Epithelial cell of proximal tubule (primary cell): ENCODE measurements at regions not wholly inside any gene's neighbourhood (a gene's known extent, or its start where the extent isn't known, plus 50 kb on each side); places are given as distances from the start of the nearest gene placed in this dataset.

Experiments
- DNase-seq: peaks from one replicate; pipeline ENCODE4 v3.0.0-alpha.2; 2011; ENCODE audit warnings: low read depth
- H3K4me3 ChIP-seq: 2 replicates; pipeline ENCODE4 v1.5.1; 2011; ENCODE audit warnings: low read depth, mild to moderate bottlenecking, low read length
- TF ChIP-seq, protein P1 (sequence below): conservative IDR thresholded peaks from 2 replicates; pipeline ENCODE4 v1.5.1; 2012; ENCODE audit warnings: low read depth, mild to moderate bottlenecking, low read length

- no peak for DNase-seq
- TF ChIP-seq, protein P1, sequence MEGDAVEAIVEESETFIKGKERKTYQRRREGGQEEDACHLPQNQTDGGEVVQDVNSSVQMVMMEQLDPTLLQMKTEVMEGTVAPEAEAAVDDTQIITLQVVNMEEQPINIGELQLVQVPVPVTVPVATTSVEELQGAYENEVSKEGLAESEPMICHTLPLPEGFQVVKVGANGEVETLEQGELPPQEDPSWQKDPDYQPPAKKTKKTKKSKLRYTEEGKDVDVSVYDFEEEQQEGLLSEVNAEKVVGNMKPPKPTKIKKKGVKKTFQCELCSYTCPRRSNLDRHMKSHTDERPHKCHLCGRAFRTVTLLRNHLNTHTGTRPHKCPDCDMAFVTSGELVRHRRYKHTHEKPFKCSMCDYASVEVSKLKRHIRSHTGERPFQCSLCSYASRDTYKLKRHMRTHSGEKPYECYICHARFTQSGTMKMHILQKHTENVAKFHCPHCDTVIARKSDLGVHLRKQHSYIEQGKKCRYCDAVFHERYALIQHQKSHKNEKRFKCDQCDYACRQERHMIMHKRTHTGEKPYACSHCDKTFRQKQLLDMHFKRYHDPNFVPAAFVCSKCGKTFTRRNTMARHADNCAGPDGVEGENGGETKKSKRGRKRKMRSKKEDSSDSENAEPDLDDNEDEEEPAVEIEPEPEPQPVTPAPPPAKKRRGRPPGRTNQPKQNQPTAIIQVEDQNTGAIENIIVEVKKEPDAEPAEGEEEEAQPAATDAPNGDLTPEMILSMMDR: no peak
- H3K4me3 ChIP-seq: no peak overlapping the region
These were observed 80.4 kb upstream of the XCR1 start for GRCh38 chr3:46107682-46108081.

GRCh38 chr3:46105306-46105919 is 78.1 kb upstream of the XCR1 start:
- DNase-seq: no peak
- H3K4me3 ChIP-seq: no peak overlapping the region
- TF ChIP-seq, protein P1: no peak

- no peak for DNase-seq
- TF ChIP-seq, protein P1: no peak
- no peak overlapping the region for H3K4me3 ChIP-seq
These were observed 77.4 kb upstream of the XCR1 start for GRCh38 chr3:46104706-46105105.

DNA sequence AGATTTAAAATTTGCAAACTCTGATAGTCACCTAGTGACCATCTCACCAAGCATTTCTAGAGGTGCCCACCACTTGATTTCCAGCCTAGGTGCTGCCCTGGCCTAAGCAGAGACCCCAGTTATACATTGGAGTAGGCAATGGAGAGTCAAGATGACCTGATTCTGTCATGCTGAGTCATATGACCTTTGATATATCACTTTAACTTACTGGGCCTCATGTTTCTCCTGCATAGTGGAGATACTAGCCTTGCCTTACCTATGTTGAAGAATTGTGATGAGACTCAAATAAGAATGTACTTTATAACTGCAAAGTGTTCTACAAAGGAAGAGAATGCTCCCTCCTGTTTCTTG is 75.5 kb upstream of the XCR1 start:
- no peak overlapping the region for H3K4me3 ChIP-seq
- TF ChIP-seq, protein P1: no peak
- DNase-seq: no peak

GRCh38 chr3:46102059-46102779 is 74.9 kb upstream of the XCR1 start:
- H3K4me3 ChIP-seq: no peak overlapping the region
- TF ChIP-seq, protein P1: no peak
- no peak for DNase-seq

DNA sequence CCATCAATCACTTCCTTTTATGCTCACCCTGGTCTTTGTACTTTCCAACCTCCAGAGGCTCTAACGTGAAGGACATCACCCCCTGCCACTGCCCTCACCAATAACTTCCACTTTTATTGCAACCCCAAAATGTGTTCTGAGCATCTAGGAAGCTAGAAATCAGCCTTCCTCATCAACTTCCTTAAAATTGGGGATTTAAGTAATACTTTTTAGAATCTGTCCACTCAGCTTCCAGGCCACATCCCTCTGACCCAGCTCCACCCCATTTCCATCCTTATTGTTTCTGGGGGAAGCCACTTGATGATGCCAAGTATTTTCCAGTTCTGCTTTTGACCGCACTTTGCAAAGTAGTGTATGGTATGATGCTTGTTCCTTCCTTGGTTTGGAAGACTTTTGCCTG is 73.5 kb upstream of the XCR1 start:
- no peak for DNase-seq
- H3K4me3 ChIP-seq: no peak overlapping the region
- TF ChIP-seq, protein P1: no peak

GRCh38 chr3:46098319-46098761 is 71.1 kb upstream of the XCR1 start:
- TF ChIP-seq, protein P1: no peak
- H3K4me3 ChIP-seq: no peak overlapping the region
- DNase-seq: no peak
